ENCODE measurements at regions not wholly inside any gene's neighbourhood (a gene's known extent, or its start where the extent isn't known, plus 50 kb on each side); places are given as distances from the start of the nearest gene placed in this dataset.

DNA sequence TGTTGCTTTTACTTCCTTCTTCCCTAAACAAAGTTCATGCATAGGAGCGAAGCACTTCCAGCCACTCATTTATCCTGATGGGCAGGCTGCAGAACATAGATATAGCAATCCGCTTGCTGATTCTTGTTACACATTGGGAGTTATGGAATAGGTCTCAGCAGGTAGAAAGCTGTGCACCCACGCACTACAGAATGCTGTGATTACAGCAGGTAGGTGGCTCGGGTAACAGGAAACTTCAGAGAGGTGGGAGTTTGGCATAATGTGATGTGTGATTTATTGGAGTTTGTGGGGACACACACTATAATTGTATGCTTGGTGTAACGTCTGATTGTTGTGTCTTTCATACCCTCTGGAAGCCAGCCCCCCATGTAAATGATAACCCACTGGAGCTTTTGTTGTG, 99.2 kb upstream of the MEIS2 start:
- no peak overlapping the region for H3K27ac ChIP-seq (ENCODE audit: low read depth)
- no peaks in the 10 kb centered on the region for H3K36me3 ChIP-seq (ENCODE audit: insufficient read depth)
- ATAC-seq (no peak), DNase-seq (ENCODE audit: low spot score) (no peak)
- no peak overlapping the region for H3K4me3 Mint-ChIP-seq
- H3K36me3 Mint-ChIP-seq (ENCODE audit: low read depth) = no peaks in the 10 kb centered on the region
- H3K4me1 Mint-ChIP-seq = no peaks in the 10 kb centered on the region
- no peaks in the 10 kb centered on the region for H3K79me2 ChIP-seq (replicated peaks; ENCODE audit: insufficient read depth)
- H3K9me3 Mint-ChIP-seq = no peaks in the 10 kb centered on the region; the same call in 2 of the 3 replicates
- no peak overlapping the region for H3K27ac Mint-ChIP-seq
- no peaks in the 10 kb centered on the region for H3F3A ChIP-seq (replicated peaks; ENCODE audit: low read depth)
- no peak overlapping the region for H3K4me3 ChIP-seq
- H3K4me2 ChIP-seq = no peak overlapping the region
- no peaks in the 10 kb centered on the region for H3K27me3 Mint-ChIP-seq (ENCODE audit: insufficient read depth, low read depth, poor library complexity)
- no peaks in the 10 kb centered on the region for H4K20me1 ChIP-seq (replicated peaks; ENCODE audit: insufficient read depth)
- no peaks in the 10 kb centered on the region for H3K4me1 ChIP-seq (ENCODE audit: insufficient read depth)
- TF ChIP-seq CREB1 (CRISPR knock-in tag; IDR thresholded peaks at IDR 0.05; ENCODE audit: low read depth) (no peak), EZH2 (IDR thresholded peaks at IDR 0.05; ENCODE audit: low read depth, unreplicated experiment) (no peak), STAT1 (IDR thresholded peaks at IDR 0.05; ENCODE audit: unreplicated experiment) (no peak), NANOG (IDR thresholded peaks at IDR 0.05; ENCODE audit: borderline replicate concordance) (no peak)
- TF ChIP-seq, protein P1, sequence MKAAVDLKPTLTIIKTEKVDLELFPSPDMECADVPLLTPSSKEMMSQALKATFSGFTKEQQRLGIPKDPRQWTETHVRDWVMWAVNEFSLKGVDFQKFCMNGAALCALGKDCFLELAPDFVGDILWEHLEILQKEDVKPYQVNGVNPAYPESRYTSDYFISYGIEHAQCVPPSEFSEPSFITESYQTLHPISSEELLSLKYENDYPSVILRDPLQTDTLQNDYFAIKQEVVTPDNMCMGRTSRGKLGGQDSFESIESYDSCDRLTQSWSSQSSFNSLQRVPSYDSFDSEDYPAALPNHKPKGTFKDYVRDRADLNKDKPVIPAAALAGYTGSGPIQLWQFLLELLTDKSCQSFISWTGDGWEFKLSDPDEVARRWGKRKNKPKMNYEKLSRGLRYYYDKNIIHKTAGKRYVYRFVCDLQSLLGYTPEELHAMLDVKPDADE (IDR thresholded peaks at IDR 0.05) = no peak
- TF ChIP-seq, protein P2, sequence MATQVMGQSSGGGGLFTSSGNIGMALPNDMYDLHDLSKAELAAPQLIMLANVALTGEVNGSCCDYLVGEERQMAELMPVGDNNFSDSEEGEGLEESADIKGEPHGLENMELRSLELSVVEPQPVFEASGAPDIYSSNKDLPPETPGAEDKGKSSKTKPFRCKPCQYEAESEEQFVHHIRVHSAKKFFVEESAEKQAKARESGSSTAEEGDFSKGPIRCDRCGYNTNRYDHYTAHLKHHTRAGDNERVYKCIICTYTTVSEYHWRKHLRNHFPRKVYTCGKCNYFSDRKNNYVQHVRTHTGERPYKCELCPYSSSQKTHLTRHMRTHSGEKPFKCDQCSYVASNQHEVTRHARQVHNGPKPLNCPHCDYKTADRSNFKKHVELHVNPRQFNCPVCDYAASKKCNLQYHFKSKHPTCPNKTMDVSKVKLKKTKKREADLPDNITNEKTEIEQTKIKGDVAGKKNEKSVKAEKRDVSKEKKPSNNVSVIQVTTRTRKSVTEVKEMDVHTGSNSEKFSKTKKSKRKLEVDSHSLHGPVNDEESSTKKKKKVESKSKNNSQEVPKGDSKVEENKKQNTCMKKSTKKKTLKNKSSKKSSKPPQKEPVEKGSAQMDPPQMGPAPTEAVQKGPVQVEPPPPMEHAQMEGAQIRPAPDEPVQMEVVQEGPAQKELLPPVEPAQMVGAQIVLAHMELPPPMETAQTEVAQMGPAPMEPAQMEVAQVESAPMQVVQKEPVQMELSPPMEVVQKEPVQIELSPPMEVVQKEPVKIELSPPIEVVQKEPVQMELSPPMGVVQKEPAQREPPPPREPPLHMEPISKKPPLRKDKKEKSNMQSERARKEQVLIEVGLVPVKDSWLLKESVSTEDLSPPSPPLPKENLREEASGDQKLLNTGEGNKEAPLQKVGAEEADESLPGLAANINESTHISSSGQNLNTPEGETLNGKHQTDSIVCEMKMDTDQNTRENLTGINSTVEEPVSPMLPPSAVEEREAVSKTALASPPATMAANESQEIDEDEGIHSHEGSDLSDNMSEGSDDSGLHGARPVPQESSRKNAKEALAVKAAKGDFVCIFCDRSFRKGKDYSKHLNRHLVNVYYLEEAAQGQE (IDR thresholded peaks at IDR 0.05; ENCODE audit: unreplicated experiment) = no peak
- H2AFZ ChIP-seq = no peak overlapping the region
- no peaks in the 10 kb centered on the region for H3K27me3 ChIP-seq (ENCODE audit: insufficient read depth)
- no peaks in the 10 kb centered on the region for H3K9me2 ChIP-seq (ENCODE audit: insufficient read depth)

DNA sequence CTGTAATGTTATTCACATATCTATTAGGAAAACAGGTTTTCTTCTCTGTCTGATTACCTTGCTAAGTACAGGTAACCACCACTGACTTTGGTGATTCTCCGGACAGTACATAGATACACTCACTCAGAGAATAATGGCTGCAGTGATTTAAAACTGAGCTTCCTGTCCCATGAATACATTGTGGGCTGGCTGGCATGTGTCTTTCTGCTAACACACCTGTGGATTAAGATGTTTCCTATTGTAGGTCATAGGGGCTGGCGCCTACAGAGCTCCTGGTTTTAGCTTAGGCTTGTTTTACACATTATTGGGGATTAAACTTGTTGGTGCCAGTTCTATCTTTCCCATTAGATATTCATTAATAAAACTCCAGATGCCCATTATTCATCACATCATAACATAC, 102.7 kb upstream of the MEIS2 start:
- H3K27ac ChIP-seq (ENCODE audit: low read depth) = no peak overlapping the region
- Mint-ChIP-seq H3K27ac (no peak overlapping the region), H3K4me3 (no peak overlapping the region), H3K27me3 (ENCODE audit: insufficient read depth, low read depth, poor library complexity) (no peaks in the 10 kb centered on the region), H3K4me1 (no peaks in the 10 kb centered on the region), H3K9me3 (no peaks in the 10 kb centered on the region), H3K36me3 (ENCODE audit: low read depth) (no peaks in the 10 kb centered on the region)
- no peaks in the 10 kb centered on the region for H3F3A ChIP-seq (replicated peaks; ENCODE audit: low read depth)
- no peaks in the 10 kb centered on the region for H3K27me3 ChIP-seq (ENCODE audit: insufficient read depth)
- H3K4me2 ChIP-seq = no peak overlapping the region
- H3K4me3 ChIP-seq = no peak overlapping the region
- DNase-seq (ENCODE audit: low spot score) = no peak
- H3K36me3 ChIP-seq (ENCODE audit: insufficient read depth) = no peaks in the 10 kb centered on the region
- no peak overlapping the region for H2AFZ ChIP-seq
- no peaks in the 10 kb centered on the region for H3K9me2 ChIP-seq (ENCODE audit: insufficient read depth)
- no peak for ATAC-seq
- H4K20me1 ChIP-seq (replicated peaks; ENCODE audit: insufficient read depth) = no peaks in the 10 kb centered on the region
- H3K4me1 ChIP-seq (ENCODE audit: insufficient read depth) = no peaks in the 10 kb centered on the region
- H3K79me2 ChIP-seq (replicated peaks; ENCODE audit: insufficient read depth) = no peaks in the 10 kb centered on the region
- TF ChIP-seq CREB1 (CRISPR knock-in tag; IDR thresholded peaks at IDR 0.05; ENCODE audit: low read depth) = no peak
- TF ChIP-seq, protein P3, sequence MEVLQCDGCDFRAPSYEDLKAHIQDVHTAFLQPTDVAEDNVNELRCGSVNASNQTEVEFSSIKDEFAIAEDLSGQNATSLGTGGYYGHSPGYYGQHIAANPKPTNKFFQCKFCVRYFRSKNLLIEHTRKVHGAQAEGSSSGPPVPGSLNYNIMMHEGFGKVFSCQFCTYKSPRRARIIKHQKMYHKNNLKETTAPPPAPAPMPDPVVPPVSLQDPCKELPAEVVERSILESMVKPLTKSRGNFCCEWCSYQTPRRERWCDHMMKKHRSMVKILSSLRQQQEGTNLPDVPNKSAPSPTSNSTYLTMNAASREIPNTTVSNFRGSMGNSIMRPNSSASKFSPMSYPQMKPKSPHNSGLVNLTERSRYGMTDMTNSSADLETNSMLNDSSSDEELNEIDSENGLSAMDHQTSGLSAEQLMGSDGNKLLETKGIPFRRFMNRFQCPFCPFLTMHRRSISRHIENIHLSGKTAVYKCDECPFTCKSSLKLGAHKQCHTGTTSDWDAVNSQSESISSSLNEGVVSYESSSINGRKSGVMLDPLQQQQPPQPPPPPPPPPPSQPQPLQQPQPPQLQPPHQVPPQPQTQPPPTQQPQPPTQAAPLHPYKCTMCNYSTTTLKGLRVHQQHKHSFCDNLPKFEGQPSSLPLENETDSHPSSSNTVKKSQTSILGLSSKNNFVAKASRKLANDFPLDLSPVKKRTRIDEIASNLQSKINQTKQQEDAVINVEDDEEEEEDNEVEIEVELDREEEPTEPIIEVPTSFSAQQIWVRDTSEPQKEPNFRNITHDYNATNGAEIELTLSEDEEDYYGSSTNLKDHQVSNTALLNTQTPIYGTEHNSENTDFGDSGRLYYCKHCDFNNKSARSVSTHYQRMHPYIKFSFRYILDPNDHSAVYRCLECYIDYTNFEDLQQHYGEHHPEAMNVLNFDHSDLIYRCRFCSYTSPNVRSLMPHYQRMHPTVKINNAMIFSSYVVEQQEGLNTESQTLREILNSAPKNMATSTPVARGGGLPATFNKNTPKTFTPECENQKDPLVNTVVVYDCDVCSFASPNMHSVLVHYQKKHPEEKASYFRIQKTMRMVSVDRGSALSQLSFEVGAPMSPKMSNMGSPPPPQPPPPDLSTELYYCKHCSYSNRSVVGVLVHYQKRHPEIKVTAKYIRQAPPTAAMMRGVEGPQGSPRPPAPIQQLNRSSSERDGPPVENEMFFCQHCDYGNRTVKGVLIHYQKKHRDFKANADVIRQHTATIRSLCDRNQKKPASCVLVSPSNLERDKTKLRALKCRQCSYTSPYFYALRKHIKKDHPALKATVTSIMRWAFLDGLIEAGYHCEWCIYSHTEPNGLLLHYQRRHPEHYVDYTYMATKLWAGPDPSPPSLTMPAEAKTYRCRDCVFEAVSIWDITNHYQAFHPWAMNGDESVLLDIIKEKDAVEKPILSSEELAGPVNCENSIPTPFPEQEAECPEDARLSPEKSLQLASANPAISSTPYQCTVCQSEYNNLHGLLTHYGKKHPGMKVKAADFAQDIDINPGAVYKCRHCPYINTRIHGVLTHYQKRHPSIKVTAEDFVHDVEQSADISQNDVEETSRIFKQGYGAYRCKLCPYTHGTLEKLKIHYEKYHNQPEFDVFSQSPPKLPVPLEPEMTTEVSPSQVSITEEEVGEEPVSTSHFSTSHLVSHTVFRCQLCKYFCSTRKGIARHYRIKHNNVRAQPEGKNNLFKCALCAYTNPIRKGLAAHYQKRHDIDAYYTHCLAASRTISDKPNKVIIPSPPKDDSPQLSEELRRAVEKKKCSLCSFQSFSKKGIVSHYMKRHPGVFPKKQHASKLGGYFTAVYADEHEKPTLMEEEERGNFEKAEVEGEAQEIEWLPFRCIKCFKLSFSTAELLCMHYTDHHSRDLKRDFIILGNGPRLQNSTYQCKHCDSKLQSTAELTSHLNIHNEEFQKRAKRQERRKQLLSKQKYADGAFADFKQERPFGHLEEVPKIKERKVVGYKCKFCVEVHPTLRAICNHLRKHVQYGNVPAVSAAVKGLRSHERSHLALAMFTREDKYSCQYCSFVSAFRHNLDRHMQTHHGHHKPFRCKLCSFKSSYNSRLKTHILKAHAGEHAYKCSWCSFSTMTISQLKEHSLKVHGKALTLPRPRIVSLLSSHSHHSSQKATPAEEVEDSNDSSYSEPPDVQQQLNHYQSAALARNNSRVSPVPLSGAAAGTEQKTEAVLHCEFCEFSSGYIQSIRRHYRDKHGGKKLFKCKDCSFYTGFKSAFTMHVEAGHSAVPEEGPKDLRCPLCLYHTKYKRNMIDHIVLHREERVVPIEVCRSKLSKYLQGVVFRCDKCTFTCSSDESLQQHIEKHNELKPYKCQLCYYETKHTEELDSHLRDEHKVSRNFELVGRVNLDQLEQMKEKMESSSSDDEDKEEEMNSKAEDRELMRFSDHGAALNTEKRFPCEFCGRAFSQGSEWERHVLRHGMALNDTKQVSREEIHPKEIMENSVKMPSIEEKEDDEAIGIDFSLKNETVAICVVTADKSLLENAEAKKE (CRISPR knock-in tag; IDR thresholded peaks at IDR 0.05) = no peak
- TF ChIP-seq, protein P2 (IDR thresholded peaks at IDR 0.05; ENCODE audit: unreplicated experiment) = no peak

Measured in GM23338 (cell line).